ENCODE measurements at regions not wholly inside any gene's neighbourhood (a gene's known extent, or its start where the extent isn't known, plus 50 kb on each side); places are given as distances from the start of the nearest gene placed in this dataset.

DNA sequence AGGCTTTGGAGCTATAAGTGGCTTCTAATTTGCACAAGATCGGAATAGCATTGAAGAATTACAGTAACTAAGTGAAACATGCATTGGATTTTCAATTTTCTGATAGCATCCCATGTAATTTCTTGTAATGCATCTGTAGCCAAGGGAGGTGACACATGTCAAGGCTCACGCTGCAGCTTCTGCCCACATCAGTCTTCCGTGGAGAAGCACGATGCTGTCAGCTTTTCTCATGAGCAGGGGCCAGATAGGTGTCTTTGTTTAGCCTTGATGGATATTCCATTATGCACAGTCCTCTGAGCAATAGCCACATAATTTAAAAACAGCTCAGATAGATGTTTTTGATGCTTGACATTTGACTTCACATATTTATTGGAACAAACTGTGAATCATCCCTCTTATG is 1046.9 kb upstream of the EEF2KMT start:
- peaks cover 0 to 45% (median 13%) of the 10 kb centered on the region in 8 donors for H3K9me3 ChIP-seq
- no peaks in the 10 kb centered on the region for H3K27me3 ChIP-seq (replicated peaks in 1 of 7)
- no peak overlapping the region for H3K4me3 ChIP-seq
- intact Hi-C loops (cut with DNase I; ENCODE audit: low total_unique reads) = no loop called here
- no peak overlapping the region for H3K27ac ChIP-seq
- no peak for DNase-seq
- TF ChIP-seq POLR2A (IDR thresholded peaks at IDR 0.05) (no peak), CTCF (IDR thresholded peaks at IDR 0.05 in 8 of 11, conservative IDR thresholded peaks at IDR 0.05 in 3 of 11) (no peak), POLR2AphosphoS5 (IDR thresholded peaks at IDR 0.05) (no peak)
- no peaks in the 10 kb centered on the region for H3K4me1 ChIP-seq
- 84 to 90% (median 85%) methylated on average over 4 of the region's 4 CpGs for WGBS, 5 donors
- H3K36me3 ChIP-seq = no peaks in the 10 kb centered on the region

- intact Hi-C loops (cut with DNase I; ENCODE audit: low total_unique reads) = no loop called here
- no peak overlapping the region for H3K4me3 ChIP-seq
- H3K36me3 ChIP-seq = no peaks in the 10 kb centered on the region
- no peak for TF ChIP-seq POLR2AphosphoS5 (IDR thresholded peaks at IDR 0.05)
- no peak for TF ChIP-seq POLR2A (IDR thresholded peaks at IDR 0.05)
- no peak for TF ChIP-seq CTCF (IDR thresholded peaks at IDR 0.05 in 8 of 11, conservative IDR thresholded peaks at IDR 0.05 in 3 of 11)
- no peaks in the 10 kb centered on the region for H3K27me3 ChIP-seq (replicated peaks in 1 of 7)
- no peak overlapping the region for H3K27ac ChIP-seq
- WGBS, 5 donors = 36 to 46% (median 42%) methylated on average over 1 of the region's 1 CpG
- H3K4me1 ChIP-seq = no peaks in the 10 kb centered on the region
- H3K9me3 ChIP-seq = peaks cover 0 to 52% (median 13%) of the 10 kb centered on the region in 8 donors
- DNase-seq = no peak
Observed at GRCh38 chr16:6143020-6143419, 1045.4 kb upstream of the EEF2KMT start.

GRCh38 chr16:6133009-6133557 is 1035.5 kb upstream of the EEF2KMT start:
- H3K4me1 ChIP-seq = no peaks in the 10 kb centered on the region
- H3K4me3 ChIP-seq = no peak overlapping the region
- H3K36me3 ChIP-seq = no peaks in the 10 kb centered on the region
- intact Hi-C loops (cut with DNase I; ENCODE audit: low total_unique reads) = no loop called here
- H3K9me3 ChIP-seq = peaks cover 0 to 26% (median 2%) of the 10 kb centered on the region in 8 donors
- TF ChIP-seq POLR2A (IDR thresholded peaks at IDR 0.05) (no peak), CTCF (IDR thresholded peaks at IDR 0.05 in 8 of 11, conservative IDR thresholded peaks at IDR 0.05 in 3 of 11) (no peak), POLR2AphosphoS5 (IDR thresholded peaks at IDR 0.05) (no peak)
- no peak overlapping the region for H3K27ac ChIP-seq
- WGBS, 5 donors = 83 to 88% (median 83%) methylated on average over 6 of the region's 6 CpGs
- DNase-seq = no peak
- H3K27me3 ChIP-seq (replicated peaks in 1 of 7) = no peaks in the 10 kb centered on the region

DNA sequence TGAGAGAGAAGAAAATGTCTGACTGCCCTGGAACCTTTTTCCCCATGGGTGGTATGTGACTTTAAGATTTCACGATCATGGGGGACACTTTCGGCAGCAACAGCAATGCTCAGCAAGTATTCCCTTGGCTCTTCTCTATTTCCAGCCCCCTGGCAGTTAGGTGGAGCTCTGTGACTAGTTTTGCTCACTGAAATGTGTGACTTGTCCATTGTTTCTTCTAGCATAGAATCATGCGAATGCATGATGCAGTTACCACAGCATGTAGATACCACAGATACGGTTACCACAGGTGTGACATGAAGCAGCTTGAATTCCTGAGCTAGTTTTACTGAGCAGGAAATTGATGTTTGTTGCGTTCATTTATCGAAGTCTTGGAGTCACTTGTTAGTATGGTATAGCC is 1034.5 kb upstream of the EEF2KMT start:
- Histone ChIP-seq H3K4me1 (no peaks in the 10 kb centered on the region), H3K9me3 (peaks cover 0 to 22% (median 0%) of the 10 kb centered on the region in 8 donors), H3K36me3 (no peaks in the 10 kb centered on the region), H3K27ac (no peak overlapping the region), H3K27me3 (replicated peaks in 1 of 7) (no peaks in the 10 kb centered on the region), H3K4me3 (no peak overlapping the region)
- WGBS, 5 donors = 68 to 86% (median 79%) methylated on average over 6 of the region's 6 CpGs
- TF ChIP-seq POLR2AphosphoS5 (IDR thresholded peaks at IDR 0.05) = no peak
- no peak for TF ChIP-seq POLR2A (IDR thresholded peaks at IDR 0.05)
- TF ChIP-seq CTCF (IDR thresholded peaks at IDR 0.05 in 8 of 11, conservative IDR thresholded peaks at IDR 0.05 in 3 of 11) = no peak
- DNase-seq = no peak
- intact Hi-C loops (cut with DNase I; ENCODE audit: low total_unique reads) = no loop called here
